OCI-LY3 (cell line): ENCODE measurements at regions not wholly inside any gene's neighbourhood (a gene's known extent, or its start where the extent isn't known, plus 50 kb on each side); places are given as distances from the start of the nearest gene placed in this dataset.

Source experiments
- EZH2phosphoT487 ChIP-seq: fragments of 200-600 bp; shearing (Covaris generic); IDR thresholded peaks from 2 replicates; pipeline ENCODE4 v1.6.1; 2018; ENCODE audit warnings: antibody characterized with exemption, mixed run types, low read depth
- TF ChIP-seq, protein P1 (sequence below): fragments of 200-600, 300-600 bp; sonication (generic); IDR thresholded peaks from 2 replicates; pipeline ENCODE4 v1.5.1; 2014; ENCODE audit warnings: antibody characterized with exemption, low read length, low read depth

DNA sequence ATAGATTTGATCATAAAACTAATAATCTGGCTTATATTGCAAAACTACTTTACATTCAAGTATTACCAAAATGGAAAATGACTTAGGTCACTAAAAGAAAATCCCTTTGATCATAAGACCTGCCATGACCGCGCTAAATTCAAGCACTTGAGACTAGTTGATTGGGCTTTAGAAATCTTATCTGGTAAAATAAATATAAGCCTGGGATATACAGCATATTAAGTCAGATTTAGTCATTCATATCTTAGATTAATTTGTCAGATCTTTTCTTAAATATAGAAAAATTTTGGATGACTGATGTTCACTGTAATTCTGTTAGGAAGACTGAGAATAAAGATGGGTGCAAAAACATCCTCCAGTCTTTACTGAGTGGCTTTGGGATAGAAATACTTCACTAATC is 450.0 kb downstream of the HTR7 start:
- no peak for TF ChIP-seq EZH2phosphoT487
- TF ChIP-seq, protein P1, sequence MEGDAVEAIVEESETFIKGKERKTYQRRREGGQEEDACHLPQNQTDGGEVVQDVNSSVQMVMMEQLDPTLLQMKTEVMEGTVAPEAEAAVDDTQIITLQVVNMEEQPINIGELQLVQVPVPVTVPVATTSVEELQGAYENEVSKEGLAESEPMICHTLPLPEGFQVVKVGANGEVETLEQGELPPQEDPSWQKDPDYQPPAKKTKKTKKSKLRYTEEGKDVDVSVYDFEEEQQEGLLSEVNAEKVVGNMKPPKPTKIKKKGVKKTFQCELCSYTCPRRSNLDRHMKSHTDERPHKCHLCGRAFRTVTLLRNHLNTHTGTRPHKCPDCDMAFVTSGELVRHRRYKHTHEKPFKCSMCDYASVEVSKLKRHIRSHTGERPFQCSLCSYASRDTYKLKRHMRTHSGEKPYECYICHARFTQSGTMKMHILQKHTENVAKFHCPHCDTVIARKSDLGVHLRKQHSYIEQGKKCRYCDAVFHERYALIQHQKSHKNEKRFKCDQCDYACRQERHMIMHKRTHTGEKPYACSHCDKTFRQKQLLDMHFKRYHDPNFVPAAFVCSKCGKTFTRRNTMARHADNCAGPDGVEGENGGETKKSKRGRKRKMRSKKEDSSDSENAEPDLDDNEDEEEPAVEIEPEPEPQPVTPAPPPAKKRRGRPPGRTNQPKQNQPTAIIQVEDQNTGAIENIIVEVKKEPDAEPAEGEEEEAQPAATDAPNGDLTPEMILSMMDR = no peak
